Glutamatergic neuron (in vitro differentiated cells): ENCODE measurements at regions not wholly inside any gene's neighbourhood (a gene's known extent, or its start where the extent isn't known, plus 50 kb on each side); places are given as distances from the start of the nearest gene placed in this dataset.

Experiments
- DNase-seq: peaks from one replicate; pipeline ENCODE4 v3.0.0; 2022
- H3K27ac Mint-ChIP-seq: one replicate; pipeline ENCODE4 v1.8.0; 2020; ENCODE audit warnings: mild to moderate bottlenecking, mixed read lengths, inconsistent platforms; ENCODE audit not compliant: unreplicated experiment
- H3K27me3 Mint-ChIP-seq: one replicate; pipeline ENCODE4 v1.8.0; 2020; ENCODE audit warnings: mild to moderate bottlenecking, moderate library complexity, mixed read lengths, inconsistent platforms; ENCODE audit not compliant: unreplicated experiment
- H3K36me3 Mint-ChIP-seq: one replicate; pipeline ENCODE4 v1.8.0; 2020; ENCODE audit warnings: mild to moderate bottlenecking, mixed read lengths, inconsistent platforms; ENCODE audit not compliant: unreplicated experiment
- H3K4me1 Mint-ChIP-seq: one replicate; pipeline ENCODE4 v1.8.0; 2020; ENCODE audit warnings: mild to moderate bottlenecking, low read depth, mixed read lengths, inconsistent platforms; ENCODE audit not compliant: unreplicated experiment
- H3K4me3 Mint-ChIP-seq: one replicate; pipeline ENCODE4 v1.8.0; 2020; ENCODE audit warnings: mild to moderate bottlenecking, mixed read lengths, inconsistent platforms; ENCODE audit not compliant: unreplicated experiment
- H3K9me3 Mint-ChIP-seq: one replicate; pipeline ENCODE4 v1.8.0; 2020; ENCODE audit warnings: mild to moderate bottlenecking, moderate library complexity, mixed read lengths, inconsistent platforms; ENCODE audit not compliant: unreplicated experiment
- CTCF ChIP-seq: fragments of 200-600 bp; sonication (generic); IDR thresholded peaks from one replicate; pipeline ENCODE4 v1.5.0; 2021; ENCODE audit not compliant: partially characterized antibody, unreplicated experiment

GRCh38 chr4:181971973-181972372, 271.2 kb upstream of the TENM3 start:
- Mint-ChIP-seq H3K27me3 (peaks cover 5% of the 10 kb centered on the region), H3K27ac (no peak overlapping the region), H3K9me3 (no peaks in the 10 kb centered on the region), H3K36me3 (no peaks in the 10 kb centered on the region), H3K4me3 (no peak overlapping the region), H3K4me1 (no peaks in the 10 kb centered on the region)
- no peak for DNase-seq
- TF ChIP-seq CTCF: no peak

- Mint-ChIP-seq H3K4me3 (no peak overlapping the region), H3K27me3 (peaks cover 5% of the 10 kb centered on the region), H3K36me3 (no peaks in the 10 kb centered on the region), H3K4me1 (peaks cover 4% of the 10 kb centered on the region), H3K9me3 (no peaks in the 10 kb centered on the region), H3K27ac (no peak overlapping the region)
- TF ChIP-seq CTCF: no peak
- DNase-seq: no peak
These were observed 266.4 kb upstream of the TENM3 start for GRCh38 chr4:181976764-181977163.

GRCh38 chr4:181982437-181982836, 260.8 kb upstream of the TENM3 start:
- no peak for DNase-seq
- no peaks in the 10 kb centered on the region for H3K36me3 Mint-ChIP-seq

GRCh38 chr4:181982856-181983255, 260.3 kb upstream of the TENM3 start:
- H3K9me3 Mint-ChIP-seq: no peaks in the 10 kb centered on the region
- H3K27ac Mint-ChIP-seq: no peak overlapping the region
- peaks cover 2% of the 10 kb centered on the region for H3K27me3 Mint-ChIP-seq
- no peaks in the 10 kb centered on the region for H3K36me3 Mint-ChIP-seq
- DNase-seq: no peak
- H3K4me1 Mint-ChIP-seq: peaks cover 17% of the 10 kb centered on the region
- no peak for TF ChIP-seq CTCF
- H3K4me3 Mint-ChIP-seq: no peak overlapping the region

More at GRCh38 chr4:181982437-181982836, 260.8 kb upstream of the TENM3 start:
- Mint-ChIP-seq H3K4me1 (peaks cover 17% of the 10 kb centered on the region), H3K9me3 (no peaks in the 10 kb centered on the region), H3K27me3 (peaks cover 2% of the 10 kb centered on the region), H3K4me3 (no peak overlapping the region), H3K27ac (no peak overlapping the region)
- TF ChIP-seq CTCF: no peak

- H3K27ac Mint-ChIP-seq: no peak overlapping the region
- H3K4me1 Mint-ChIP-seq: peaks cover 22% of the 10 kb centered on the region
- H3K4me3 Mint-ChIP-seq: no peak overlapping the region
- H3K36me3 Mint-ChIP-seq: no peaks in the 10 kb centered on the region
- no peak for DNase-seq
- TF ChIP-seq CTCF: no peak
- H3K27me3 Mint-ChIP-seq: peaks cover 2% of the 10 kb centered on the region
- H3K9me3 Mint-ChIP-seq: no peaks in the 10 kb centered on the region
These were observed 255.8 kb upstream of the TENM3 start for GRCh38 chr4:181987392-181987791.
